Uterus (tissue), 2 donors: ENCODE measurements at regions not wholly inside any gene's neighbourhood (a gene's known extent, or its start where the extent isn't known, plus 50 kb on each side); places are given as distances from the start of the nearest gene placed in this dataset.

Source experiments
- POLR2A ChIP-seq, 2 donors: fragments of 450-650 bp; IDR thresholded peaks; one replicate each; pipeline ENCODE4 v1.6.1; 2016; ENCODE audit warnings: antibody characterized with exemption in 2 of 2, mild to moderate bottlenecking in 1 of 2, moderate library complexity in 1 of 2
- TF ChIP-seq, protein P1 (sequence below), 4 experiments: fragments of 200-600 bp in 2 of 4; fragments of 450-650 bp in 2 of 4; sonication (generic) in 2 of 4; IDR thresholded peaks; one replicate each; pipeline ENCODE4 v1.5.1; 2016 to 2019; ENCODE audit warnings: antibody characterized with exemption in 4 of 4, mild to moderate bottlenecking in 2 of 4, moderate library complexity in 1 of 4

DNA sequence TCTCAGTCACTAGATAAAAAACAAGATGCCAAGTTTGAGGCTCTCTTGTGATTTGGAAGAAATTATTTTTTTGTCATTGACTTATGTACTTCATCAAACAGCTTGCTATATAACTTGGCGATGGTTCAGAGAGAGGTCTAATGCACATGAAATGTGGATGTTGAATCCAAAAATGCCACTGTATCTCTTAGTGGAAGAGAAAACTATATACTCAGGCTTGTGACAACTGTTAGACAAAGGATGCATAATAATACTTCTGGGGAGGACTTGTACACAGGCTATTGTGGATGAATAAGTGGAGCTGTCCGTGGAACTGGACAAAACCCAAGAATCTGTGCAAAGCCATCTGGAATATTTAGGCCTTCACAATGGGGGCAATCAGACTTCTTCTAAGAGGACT lies 162.9 kb upstream of the NMUR2 start:
- TF ChIP-seq, protein P1, sequence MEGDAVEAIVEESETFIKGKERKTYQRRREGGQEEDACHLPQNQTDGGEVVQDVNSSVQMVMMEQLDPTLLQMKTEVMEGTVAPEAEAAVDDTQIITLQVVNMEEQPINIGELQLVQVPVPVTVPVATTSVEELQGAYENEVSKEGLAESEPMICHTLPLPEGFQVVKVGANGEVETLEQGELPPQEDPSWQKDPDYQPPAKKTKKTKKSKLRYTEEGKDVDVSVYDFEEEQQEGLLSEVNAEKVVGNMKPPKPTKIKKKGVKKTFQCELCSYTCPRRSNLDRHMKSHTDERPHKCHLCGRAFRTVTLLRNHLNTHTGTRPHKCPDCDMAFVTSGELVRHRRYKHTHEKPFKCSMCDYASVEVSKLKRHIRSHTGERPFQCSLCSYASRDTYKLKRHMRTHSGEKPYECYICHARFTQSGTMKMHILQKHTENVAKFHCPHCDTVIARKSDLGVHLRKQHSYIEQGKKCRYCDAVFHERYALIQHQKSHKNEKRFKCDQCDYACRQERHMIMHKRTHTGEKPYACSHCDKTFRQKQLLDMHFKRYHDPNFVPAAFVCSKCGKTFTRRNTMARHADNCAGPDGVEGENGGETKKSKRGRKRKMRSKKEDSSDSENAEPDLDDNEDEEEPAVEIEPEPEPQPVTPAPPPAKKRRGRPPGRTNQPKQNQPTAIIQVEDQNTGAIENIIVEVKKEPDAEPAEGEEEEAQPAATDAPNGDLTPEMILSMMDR (IDR thresholded peaks at IDR 0.05): no peak
- TF ChIP-seq POLR2A (IDR thresholded peaks at IDR 0.05): no peak
